HepG2 (cell line): ENCODE measurements at regions not wholly inside any gene's neighbourhood (a gene's known extent, or its start where the extent isn't known, plus 50 kb on each side); places are given as distances from the start of the nearest gene placed in this dataset.

Experiments used
- ATAC-seq: fragments of 200-7000 bp; cut with Tn5 transposase; 3 replicates; pipeline ENCODE4 v1.9.1; 2020; ENCODE audit warnings: mild to moderate bottlenecking, moderate library complexity
- BruUV-seq: library from RNA; stranded (reverse); fragments of 400-500 nt; replicated peaks from 2 replicates; lab custom pipeline; 2021; lab: Mats Ljungman, UMichigan
- CTCF ChIA-PET: fragments of 300-600 bp; formaldehyde crosslinking; extraction: SDS; loops from one replicate; lab custom pipeline; 2021; ENCODE audit warnings: low total read pairs, inconsistent platforms, low intra/inter-chr PET ratio; lab: Yijun Ruan, JAX
- POLR2A ChIA-PET: fragments of 350-600 bp; sonication (Branson Sonifier 250); formaldehyde crosslinking; loops from one replicate; lab custom pipeline; 2020; ENCODE audit warnings: antibody characterized with exemption, inconsistent platforms; lab: Yijun Ruan, JAX
- DNase-seq: peaks from one replicate; pipeline ENCODE4 v3.0.0-alpha.2; 2015; ENCODE audit warnings: low spot score
- FAIRE-seq: peaks from 3 replicates; lab custom pipeline; 2011; peaks lifted over from hg19 to GRCh38; lab: Jason Lieb, UNC
- H2AFZ ChIP-seq: one replicate; pipeline ENCODE4 v1.6.1; 2011; ENCODE audit warnings: low read length, inconsistent platforms
- H3K27ac ChIP-seq: fragments of 300-600 bp; 3 replicates; pipeline ENCODE4 v1.8.0; 2011; ENCODE audit warnings: mixed run types, mild to moderate bottlenecking, mixed read lengths, low read length, inconsistent platforms; ENCODE audit not compliant: insufficient read depth; ENCODE audit errors: extremely low read length
- H3K27me3 ChIP-seq, 2 experiments: fragments of 200-600 bp in 1 of 2; 2 replicates in 1 of 2; 3 replicates in 1 of 2; pipeline versions ENCODE4 v1.6.0 to v1.8.0; 2011; ENCODE audit warnings: low read length in 2 of 2, mild to moderate bottlenecking in 2 of 2, moderate library complexity in 2 of 2, inconsistent platforms in 1 of 2; ENCODE audit not compliant: insufficient read depth in 2 of 2, control insufficient read depth in 1 of 2
- H3K36me3 ChIP-seq, 2 experiments: fragments of 200-600 bp in 1 of 2; replicated peaks in 1 of 2; 2 replicates in 1 of 2; 3 replicates in 1 of 2; pipeline versions ENCODE4 v1.5.1 to v1.8.0; 2011; ENCODE audit warnings: low read length in 2 of 2, inconsistent platforms in 1 of 2; ENCODE audit not compliant: insufficient read depth in 2 of 2, control insufficient read depth in 1 of 2
- H3K4me1 ChIP-seq: 2 replicates; pipeline ENCODE4 v1.5.1; 2012; ENCODE audit warnings: low read length, inconsistent platforms; ENCODE audit not compliant: insufficient read depth
- H3K4me2 ChIP-seq: 2 replicates; pipeline ENCODE4 v1.6.0; 2011; ENCODE audit warnings: low read depth, low read length, inconsistent platforms
- H3K4me3 ChIP-seq, 3 experiments: fragments of 200-600 bp in 1 of 3; sonication (generic), shearing (Covaris generic) in 1 of 3; replicated peaks in 1 of 3; 2 replicates each; pipeline ENCODE4 v1.5.1; 2011 to 2016; ENCODE audit warnings: low read length in 3 of 3, inconsistent platforms in 2 of 3, low read depth in 2 of 3, mild to moderate bottlenecking in 2 of 3, control low read depth in 1 of 3, mixed read lengths in 1 of 3; ENCODE audit not compliant: insufficient read depth in 1 of 3
- H3K79me2 ChIP-seq: one replicate; pipeline ENCODE4 v1.6.1; 2011; ENCODE audit warnings: low read length, inconsistent platforms; ENCODE audit not compliant: insufficient read depth
- H3K9ac ChIP-seq: 2 replicates; pipeline ENCODE4 v1.6.0; 2011; ENCODE audit warnings: mild to moderate bottlenecking, low read depth, low read length, inconsistent platforms; ENCODE audit not compliant: insufficient read depth
- H3K9me3 ChIP-seq: 2 replicates; pipeline ENCODE4 v1.5.1; 2012; ENCODE audit warnings: mild to moderate bottlenecking, low read length
- H4K20me1 ChIP-seq: 2 replicates; pipeline ENCODE4 v1.6.0; 2011; ENCODE audit warnings: inconsistent platforms, mild to moderate bottlenecking, low read length, moderate library complexity; ENCODE audit not compliant: insufficient read depth
- ATM ChIP-seq: fragments of 450-650 bp; IDR thresholded peaks from 2 replicates; pipeline ENCODE4 v1.7.1; 2017; ENCODE audit warnings: mild to moderate bottlenecking, borderline replicate concordance
- KDM3A ChIP-seq: IDR thresholded peaks from 2 replicates; pipeline ENCODE4 v1.6.1; 2018; ENCODE audit warnings: low read depth, missing compliant biosample characterization
- PCBP1 ChIP-seq: fragments of 200-400 bp; formaldehyde crosslinking; IDR thresholded peaks from 2 replicates; pipeline ENCODE4 v1.6.1; 2017; ENCODE audit warnings: mild to moderate bottlenecking, low read depth, low read length, borderline replicate concordance
- RBM22 ChIP-seq: fragments of 200-400 bp; formaldehyde crosslinking; optimal IDR thresholded peaks from 2 replicates; pipeline ENCODE3; 2017; ENCODE audit warnings: mild to moderate bottlenecking, low read length, moderate library complexity
- SAP130 ChIP-seq: IDR thresholded peaks from 2 replicates; pipeline ENCODE4 v1.6.1; 2016; ENCODE audit warnings: low read depth
- SMC3 ChIP-seq: IDR thresholded peaks from 2 replicates; pipeline ENCODE4 v1.6.1; 2011; ENCODE audit warnings: low read length, improper control_type of control experiment
- SNRNP70 ChIP-seq: fragments of 200-400 bp; formaldehyde crosslinking; IDR thresholded peaks from 2 replicates; pipeline ENCODE4 v1.6.1; 2017; ENCODE audit warnings: mild to moderate bottlenecking, low read depth, low read length, moderate library complexity
- ZFP36L1 ChIP-seq: sonication (generic); formaldehyde crosslinking; IDR thresholded peaks from 2 replicates; pipeline ENCODE4 v1.8.0; 2022; ENCODE audit warnings: mild to moderate bottlenecking, missing genetic modification reagents, moderate library complexity
- WGBS: methylation state at CpG from one replicate; pipeline ENCODE4 v1.1.6; 2017; ENCODE audit warnings: low lambda C conversion rate; 5-methylcytosine and 5-hydroxymethylcytosine counted together
- in situ Hi-C: cut with HindIII; loops from 2 replicates; pipeline ENCODE4 v1.10.0; 2017; ENCODE audit warnings: low pct_unique_long_range_greater_than_20kb; ENCODE audit not compliant: extremely low pct_ligation_motif_present
- intact Hi-C: fragments of 100-400 bp; cut with micrococcal nuclease; formaldehyde crosslinking; loops from one replicate; pipeline ENCODE4 v1.10.0; 2022; ENCODE audit not compliant: unreplicated experiment
- TF ChIP-seq, protein P1 (sequence below): sonication (generic); formaldehyde crosslinking; IDR thresholded peaks from 2 replicates; pipeline ENCODE4 v1.9.0; 2021; ENCODE audit warnings: missing genetic modification reagents, borderline replicate concordance
- TF ChIP-seq, protein P2 (sequence below): IDR thresholded peaks from 2 replicates; pipeline ENCODE4 v1.6.1; 2012; ENCODE audit warnings: inconsistent platforms
- TF ChIP-seq, protein P3 (sequence below): sonication (generic); formaldehyde crosslinking; IDR thresholded peaks from 2 replicates; pipeline ENCODE4 v1.8.0; 2022; ENCODE audit warnings: mild to moderate bottlenecking, missing genetic modification reagents, borderline replicate concordance
- TF ChIP-seq, protein P4 (sequence below): sonication (generic); formaldehyde crosslinking; IDR thresholded peaks from 2 replicates; pipeline ENCODE4 v1.4.0; 2020; ENCODE audit warnings: mild to moderate bottlenecking, missing genetic modification reagents, borderline replicate concordance

DNA sequence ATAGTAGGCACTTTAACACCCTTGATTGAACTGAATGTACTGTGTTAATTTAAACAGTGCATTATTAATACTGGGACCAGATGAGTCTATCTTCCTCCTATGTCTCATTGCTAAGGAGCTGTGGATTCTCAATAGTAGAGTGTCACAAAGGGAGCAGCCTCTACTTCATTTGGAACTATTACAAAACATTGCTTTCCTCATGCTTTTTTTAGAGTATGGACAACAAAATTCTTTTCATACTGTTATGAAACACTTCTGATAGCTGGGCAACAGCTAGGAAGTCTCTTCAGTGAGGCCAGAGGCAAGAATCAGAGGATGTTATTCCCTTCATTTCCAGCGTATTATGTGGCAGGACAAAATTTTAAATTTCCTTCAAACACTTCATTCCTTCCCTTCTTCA is 160.8 kb downstream of the FBXO8 start (continued):
- TF ChIP-seq, protein P1, sequence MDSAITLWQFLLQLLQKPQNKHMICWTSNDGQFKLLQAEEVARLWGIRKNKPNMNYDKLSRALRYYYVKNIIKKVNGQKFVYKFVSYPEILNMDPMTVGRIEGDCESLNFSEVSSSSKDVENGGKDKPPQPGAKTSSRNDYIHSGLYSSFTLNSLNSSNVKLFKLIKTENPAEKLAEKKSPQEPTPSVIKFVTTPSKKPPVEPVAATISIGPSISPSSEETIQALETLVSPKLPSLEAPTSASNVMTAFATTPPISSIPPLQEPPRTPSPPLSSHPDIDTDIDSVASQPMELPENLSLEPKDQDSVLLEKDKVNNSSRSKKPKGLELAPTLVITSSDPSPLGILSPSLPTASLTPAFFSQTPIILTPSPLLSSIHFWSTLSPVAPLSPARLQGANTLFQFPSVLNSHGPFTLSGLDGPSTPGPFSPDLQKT (CRISPR knock-in tag), result no peak
- no peak for TF ChIP-seq SAP130 (CRISPR knock-in tag)
- TF ChIP-seq, protein P2, sequence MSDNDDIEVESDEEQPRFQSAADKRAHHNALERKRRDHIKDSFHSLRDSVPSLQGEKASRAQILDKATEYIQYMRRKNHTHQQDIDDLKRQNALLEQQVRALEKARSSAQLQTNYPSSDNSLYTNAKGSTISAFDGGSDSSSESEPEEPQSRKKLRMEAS, result no peak

DNA sequence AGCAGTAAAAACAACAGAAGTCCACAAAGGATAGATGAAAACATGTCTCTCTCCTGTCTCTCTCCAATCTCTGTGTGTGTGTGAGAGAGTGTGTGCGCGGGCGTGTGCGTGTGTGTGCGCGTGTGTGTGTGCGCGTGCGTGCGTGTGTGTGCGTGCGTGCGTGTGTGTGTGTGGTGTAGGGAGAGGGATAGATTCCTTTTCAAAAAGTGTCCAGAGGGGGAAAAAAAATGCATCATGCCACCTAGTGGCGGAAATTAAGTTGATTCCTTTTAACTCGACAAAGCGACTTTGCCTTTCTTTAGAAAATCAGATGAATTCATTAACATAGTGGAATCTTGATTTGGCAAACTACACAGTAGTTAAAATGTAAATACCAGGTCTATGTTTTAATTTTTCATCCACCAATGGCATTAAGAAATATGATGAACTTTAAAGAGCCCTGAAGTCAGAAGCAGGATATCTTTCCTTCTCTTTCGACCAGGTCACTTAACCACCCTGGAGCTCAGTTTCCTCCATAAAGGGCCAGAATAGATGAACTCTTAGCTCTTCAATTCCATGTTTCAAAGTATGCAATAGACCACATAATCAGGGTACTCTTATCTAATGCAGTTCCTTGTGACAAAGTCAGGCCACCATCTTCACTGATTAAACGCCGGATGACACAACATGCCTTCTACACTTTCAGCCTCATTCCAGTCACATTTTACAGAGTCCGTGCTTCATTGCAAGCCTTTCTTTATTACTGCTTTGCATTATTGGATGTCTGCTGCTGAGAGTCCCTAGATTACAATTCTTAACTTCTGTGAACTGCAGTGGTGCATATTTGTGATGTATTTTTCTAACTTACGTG is 162.8 kb downstream of the FBXO8 start:
- no peak overlapping the region for H2AFZ ChIP-seq
- H3K27me3 ChIP-seq, result no peaks in the 10 kb centered on the region; a peak in 1 of 5 replicates
- H3K4me1 ChIP-seq, result 0 out of 2 replicates have a peak, but pooled peaks cover 8% of the 10 kb centered on the region
- no peaks in the 10 kb centered on the region for H3K79me2 ChIP-seq
- H3K4me2 ChIP-seq, result peak overlapping the region; percentile 58
- H3K4me3 ChIP-seq, result peak overlapping the region in 2 of 3 experiments; percentile 25 to 41; a peak in 4 of 6 replicates
- FAIRE-seq (peak; percentile 73), DNase-seq (peak; percentile 62), ATAC-seq (peak; percentile 97)
- no peaks in the 10 kb centered on the region for H4K20me1 ChIP-seq
- H3K36me3 ChIP-seq, result no peaks in the 10 kb centered on the region
- intact Hi-C loops (no loop called here), in situ Hi-C loops (no loop called here)
- no peak overlapping the region for H3K9ac ChIP-seq
- 11% methylated on average over 21 of the region's 21 CpGs for WGBS
- CTCF ChIA-PET, result interaction anchor here (1.6 kb wide), 1 partner anchor 615 kb away, joined by 6 read pairs; no protein-coding TSS in a partner anchor
- POLR2A ChIA-PET, result no interaction called here
- no peak overlapping the region for H3K27ac ChIP-seq
- H3K9me3 ChIP-seq, result no peaks in the 10 kb centered on the region
- no TSS peak for BruUV-seq
- TF ChIP-seq PCBP1 (no peak), ATM (no peak), ZFP36L1 (no peak), RBM22 (no peak), SMC3 (peak; percentile 43; the same call in 1 of the 2 replicates), KDM3A (CRISPR knock-in tag) (no peak), SNRNP70 (no peak)
- TF ChIP-seq, protein P3, sequence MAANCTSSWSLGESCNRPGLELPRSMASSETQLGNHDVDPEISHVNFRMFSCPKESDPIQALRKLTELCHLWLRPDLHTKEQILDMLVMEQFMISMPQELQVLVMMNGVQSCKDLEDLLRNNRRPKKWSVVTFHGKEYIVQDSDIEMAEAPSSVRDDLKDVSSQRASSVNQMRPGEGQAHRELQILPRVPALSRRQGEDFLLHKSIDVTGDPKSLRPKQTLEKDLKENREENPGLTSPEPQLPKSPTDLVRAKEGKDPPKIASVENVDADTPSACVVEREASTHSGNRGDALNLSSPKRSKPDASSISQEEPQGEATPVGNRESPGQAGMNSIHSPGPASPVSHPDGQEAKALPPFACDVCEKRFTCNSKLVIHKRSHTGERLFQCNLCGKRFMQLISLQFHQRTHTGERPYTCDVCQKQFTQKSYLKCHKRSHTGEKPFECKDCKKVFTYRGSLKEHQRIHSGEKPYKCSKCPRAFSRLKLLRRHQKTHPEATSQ, result no peak
- TF ChIP-seq, protein P4, sequence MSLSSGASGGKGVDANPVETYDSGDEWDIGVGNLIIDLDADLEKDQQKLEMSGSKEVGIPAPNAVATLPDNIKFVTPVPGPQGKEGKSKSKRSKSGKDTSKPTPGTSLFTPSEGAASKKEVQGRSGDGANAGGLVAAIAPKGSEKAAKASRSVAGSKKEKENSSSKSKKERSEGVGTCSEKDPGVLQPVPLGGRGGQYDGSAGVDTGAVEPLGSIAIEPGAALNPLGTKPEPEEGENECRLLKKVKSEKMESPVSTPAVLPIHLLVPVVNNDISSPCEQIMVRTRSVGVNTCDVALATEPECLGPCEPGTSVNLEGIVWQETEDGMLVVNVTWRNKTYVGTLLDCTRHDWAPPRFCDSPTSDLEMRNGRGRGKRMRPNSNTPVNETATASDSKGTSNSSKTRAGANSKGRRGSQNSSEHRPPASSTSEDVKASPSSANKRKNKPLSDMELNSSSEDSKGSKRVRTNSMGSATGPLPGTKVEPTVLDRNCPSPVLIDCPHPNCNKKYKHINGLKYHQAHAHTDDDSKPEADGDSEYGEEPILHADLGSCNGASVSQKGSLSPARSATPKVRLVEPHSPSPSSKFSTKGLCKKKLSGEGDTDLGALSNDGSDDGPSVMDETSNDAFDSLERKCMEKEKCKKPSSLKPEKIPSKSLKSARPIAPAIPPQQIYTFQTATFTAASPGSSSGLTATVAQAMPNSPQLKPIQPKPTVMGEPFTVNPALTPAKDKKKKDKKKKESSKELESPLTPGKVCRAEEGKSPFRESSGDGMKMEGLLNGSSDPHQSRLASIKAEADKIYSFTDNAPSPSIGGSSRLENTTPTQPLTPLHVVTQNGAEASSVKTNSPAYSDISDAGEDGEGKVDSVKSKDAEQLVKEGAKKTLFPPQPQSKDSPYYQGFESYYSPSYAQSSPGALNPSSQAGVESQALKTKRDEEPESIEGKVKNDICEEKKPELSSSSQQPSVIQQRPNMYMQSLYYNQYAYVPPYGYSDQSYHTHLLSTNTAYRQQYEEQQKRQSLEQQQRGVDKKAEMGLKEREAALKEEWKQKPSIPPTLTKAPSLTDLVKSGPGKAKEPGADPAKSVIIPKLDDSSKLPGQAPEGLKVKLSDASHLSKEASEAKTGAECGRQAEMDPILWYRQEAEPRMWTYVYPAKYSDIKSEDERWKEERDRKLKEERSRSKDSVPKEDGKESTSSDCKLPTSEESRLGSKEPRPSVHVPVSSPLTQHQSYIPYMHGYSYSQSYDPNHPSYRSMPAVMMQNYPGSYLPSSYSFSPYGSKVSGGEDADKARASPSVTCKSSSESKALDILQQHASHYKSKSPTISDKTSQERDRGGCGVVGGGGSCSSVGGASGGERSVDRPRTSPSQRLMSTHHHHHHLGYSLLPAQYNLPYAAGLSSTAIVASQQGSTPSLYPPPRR (CRISPR knock-in tag), result no peak
